Thymus (tissue), 11 donors: ENCODE measurements at regions not wholly inside any gene's neighbourhood (a gene's known extent, or its start where the extent isn't known, plus 50 kb on each side); places are given as distances from the start of the nearest gene placed in this dataset.

Experiments
- DNase-seq, 9 donors: peaks; one replicate each; pipeline ENCODE4 v3.0.0-alpha.2; 2013; ENCODE audit warnings: low spot score in 9 of 9, low read depth in 6 of 9, missing footprints in 1 of 9
- H3K27ac ChIP-seq, 2 donors: one replicate each; pipeline ENCODE4 v1.5.1; 2013; ENCODE audit warnings: control low read depth in 1 of 2, low read depth in 1 of 2, low read length in 1 of 2, mild to moderate bottlenecking in 1 of 2, moderate library complexity in 1 of 2
- H3K27me3 ChIP-seq, 2 donors: one replicate each; pipeline ENCODE4 v1.5.1; 2013; ENCODE audit warnings: low read length in 1 of 2; ENCODE audit not compliant: control insufficient read depth in 2 of 2, insufficient read depth in 1 of 2
- H3K36me3 ChIP-seq, 2 donors: one replicate each; pipeline ENCODE4 v1.5.1; 2013; ENCODE audit warnings: low read length in 1 of 2, mild to moderate bottlenecking in 1 of 2, moderate library complexity in 1 of 2; ENCODE audit not compliant: control insufficient read depth in 2 of 2, insufficient read depth in 2 of 2
- H3K4me1 ChIP-seq, 2 donors: one replicate each; pipeline ENCODE4 v1.5.1; 2013; ENCODE audit warnings: low read length in 2 of 2; ENCODE audit not compliant: control insufficient read depth in 2 of 2, insufficient read depth in 2 of 2
- H3K4me3 ChIP-seq, 2 donors: one replicate each; pipeline ENCODE4 v1.5.1; 2013; ENCODE audit warnings: low read length in 2 of 2, control low read depth in 1 of 2, mild to moderate bottlenecking in 1 of 2
- H3K9me3 ChIP-seq, 2 donors: one replicate each; pipeline ENCODE4 v1.5.1; 2013; ENCODE audit warnings: low read length in 1 of 2, mild to moderate bottlenecking in 1 of 2; ENCODE audit not compliant: control insufficient read depth in 2 of 2, insufficient read depth in 1 of 2
- WGBS: extraction: QIAGEN DNeasy Blood & Tissue Kit; methylation state at CpG from one replicate; pipeline ENCODE4 v1.1.7; 2013; 5-methylcytosine and 5-hydroxymethylcytosine counted together
- donor health status: healthy.

DNA sequence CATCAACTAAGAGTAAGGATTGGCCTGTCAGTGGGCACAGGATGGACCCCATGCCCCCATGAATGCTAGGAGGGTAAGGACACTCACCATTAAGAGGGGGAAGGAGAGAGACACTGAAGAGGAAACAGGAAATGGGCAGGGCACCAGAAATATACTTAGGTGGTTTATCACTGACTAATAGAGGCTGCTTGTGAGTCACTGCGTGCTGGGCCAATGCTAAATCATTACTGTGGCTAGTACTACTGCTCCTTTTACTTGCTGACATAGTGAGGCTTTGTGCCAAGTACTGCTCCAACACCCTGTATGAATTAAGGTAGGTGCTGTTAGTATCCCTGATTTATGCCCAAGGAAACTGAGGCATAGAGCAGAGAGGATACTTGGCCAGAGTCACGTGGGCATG is 130.4 kb upstream of the FRMPD4 start:
- H3K27ac ChIP-seq = no peak overlapping the region
- DNase-seq = no peak
- H3K4me1 ChIP-seq = no peaks in the 10 kb centered on the region
- H3K36me3 ChIP-seq = no peaks in the 10 kb centered on the region
- no peaks in the 10 kb centered on the region for H3K27me3 ChIP-seq
- WGBS = 81% methylated on average over 2 of the region's 2 CpGs
- no peaks in the 10 kb centered on the region for H3K9me3 ChIP-seq
- H3K4me3 ChIP-seq = no peak overlapping the region

- Histone ChIP-seq H3K36me3 (no peaks in the 10 kb centered on the region), H3K27me3 (no peaks in the 10 kb centered on the region), H3K4me3 (no peak overlapping the region), H3K9me3 (no peaks in the 10 kb centered on the region), H3K27ac (no peak overlapping the region), H3K4me1 (no peaks in the 10 kb centered on the region)
- 81% methylated on average over 1 of the region's 1 CpG for WGBS
- no peak for DNase-seq
Measured at GRCh38 chrX:12010436-12010835, 127.8 kb upstream of the FRMPD4 start.

GRCh38 chrX:12011075-12011474 is 127.2 kb upstream of the FRMPD4 start:
- Histone ChIP-seq H3K27me3 (no peaks in the 10 kb centered on the region), H3K36me3 (no peaks in the 10 kb centered on the region), H3K27ac (no peak overlapping the region), H3K9me3 (no peaks in the 10 kb centered on the region), H3K4me3 (no peak overlapping the region), H3K4me1 (no peaks in the 10 kb centered on the region)
- no peak for DNase-seq
- 91% methylated on average over 2 of the region's 2 CpGs for WGBS

GRCh38 chrX:12013211-12013618 is 125.1 kb upstream of the FRMPD4 start:
- Histone ChIP-seq H3K9me3 (no peaks in the 10 kb centered on the region), H3K4me1 (no peaks in the 10 kb centered on the region), H3K36me3 (no peaks in the 10 kb centered on the region), H3K4me3 (no peak overlapping the region), H3K27ac (no peak overlapping the region), H3K27me3 (no peaks in the 10 kb centered on the region)
- 54% methylated on average over 2 of the region's 2 CpGs for WGBS
- no peak for DNase-seq

DNA sequence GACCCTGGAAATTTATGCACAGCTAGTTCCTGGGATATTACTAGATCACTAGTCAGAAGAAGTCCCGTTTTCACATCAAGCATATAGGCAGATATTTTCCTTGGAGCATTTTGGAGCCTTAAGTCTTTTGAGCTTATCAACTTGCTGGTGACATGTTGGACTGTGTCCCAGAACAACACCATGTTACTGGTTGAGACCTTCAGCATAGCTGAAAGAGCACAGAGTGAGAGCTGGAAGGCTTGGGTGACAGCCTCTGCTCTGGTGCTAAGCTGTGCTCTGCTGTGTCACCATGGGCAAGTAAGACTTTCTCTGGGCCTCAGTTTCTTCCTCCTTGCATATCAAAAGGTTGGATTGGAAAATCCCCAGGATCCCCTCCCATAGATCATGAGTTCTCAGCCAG is 116.6 kb upstream of the FRMPD4 start:
- Histone ChIP-seq H3K4me1 (no peaks in the 10 kb centered on the region), H3K36me3 (no peaks in the 10 kb centered on the region), H3K27ac (no peak overlapping the region), H3K4me3 (no peak overlapping the region), H3K27me3 (no peaks in the 10 kb centered on the region), H3K9me3 (no peaks in the 10 kb centered on the region)
- WGBS = 81% methylated on average over 1 of the region's 1 CpG
- DNase-seq = no peak

GRCh38 chrX:12026481-12026880 is 111.8 kb upstream of the FRMPD4 start:
- no peak for DNase-seq
- no peak overlapping the region for H3K4me3 ChIP-seq
- H3K9me3 ChIP-seq = no peaks in the 10 kb centered on the region
- H3K27ac ChIP-seq = no peak overlapping the region
- H3K36me3 ChIP-seq = no peaks in the 10 kb centered on the region
- H3K4me1 ChIP-seq = no peaks in the 10 kb centered on the region
- H3K27me3 ChIP-seq = no peaks in the 10 kb centered on the region
- 83% methylated on average over 2 of the region's 2 CpGs for WGBS

- Histone ChIP-seq H3K27me3 (no peaks in the 10 kb centered on the region), H3K27ac (no peak overlapping the region), H3K4me1 (no peaks in the 10 kb centered on the region), H3K9me3 (no peaks in the 10 kb centered on the region), H3K4me3 (no peak overlapping the region), H3K36me3 (no peaks in the 10 kb centered on the region)
- no peak for DNase-seq
- WGBS = 94% methylated on average over 1 of the region's 1 CpG
Measured at GRCh38 chrX:12032082-12032481, 106.2 kb upstream of the FRMPD4 start.

DNA sequence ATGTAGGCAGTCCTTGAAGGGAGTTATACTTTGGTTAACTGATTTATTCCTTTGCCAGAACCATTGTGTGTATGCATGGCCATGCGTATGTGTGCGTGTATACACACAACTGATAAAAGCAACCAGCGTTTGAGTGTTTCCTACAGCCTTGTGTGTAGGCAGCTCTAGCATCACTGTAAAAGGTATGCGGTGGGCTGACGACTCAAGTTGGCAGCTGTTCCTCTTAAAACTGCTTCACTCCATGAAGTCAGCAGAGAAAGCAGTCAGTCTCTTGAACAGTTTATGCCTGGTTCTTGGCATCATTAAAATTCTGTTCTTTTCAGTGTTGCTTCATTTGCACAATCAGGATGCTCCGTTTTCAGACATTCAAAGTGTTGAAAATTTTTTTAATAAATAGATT is 103.5 kb upstream of the FRMPD4 start:
- no peaks in the 10 kb centered on the region for H3K9me3 ChIP-seq
- 89% methylated on average over 6 of the region's 6 CpGs for WGBS
- no peak for DNase-seq
- H3K27me3 ChIP-seq = no peaks in the 10 kb centered on the region
- H3K4me3 ChIP-seq = no peak overlapping the region
- no peak overlapping the region for H3K27ac ChIP-seq
- no peaks in the 10 kb centered on the region for H3K36me3 ChIP-seq
- no peaks in the 10 kb centered on the region for H3K4me1 ChIP-seq

DNA sequence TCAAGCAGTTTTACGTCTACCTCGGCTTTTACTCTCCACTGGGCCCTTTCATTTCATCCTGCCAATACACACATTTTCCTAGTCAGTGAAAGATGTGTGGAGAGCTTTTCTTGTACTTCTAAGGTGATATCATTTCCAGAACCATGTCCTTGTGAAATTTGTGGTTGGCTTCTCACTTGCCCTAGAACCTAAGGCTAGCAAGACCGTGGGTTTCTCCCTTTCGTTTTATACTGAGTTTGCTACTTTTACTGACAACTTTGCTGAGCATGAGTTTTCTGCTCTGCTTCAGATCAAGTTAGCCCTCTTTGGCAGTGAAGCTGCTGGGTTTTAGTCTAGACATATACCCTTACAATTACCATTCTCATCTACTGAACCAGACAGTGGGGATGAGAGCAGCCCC is 95.7 kb upstream of the FRMPD4 start:
- no peaks in the 10 kb centered on the region for H3K4me1 ChIP-seq
- WGBS = 85% methylated on average over 4 of the region's 4 CpGs
- no peak overlapping the region for H3K27ac ChIP-seq
- H3K9me3 ChIP-seq = no peaks in the 10 kb centered on the region
- DNase-seq = no peak
- no peaks in the 10 kb centered on the region for H3K27me3 ChIP-seq
- H3K36me3 ChIP-seq = no peaks in the 10 kb centered on the region
- no peak overlapping the region for H3K4me3 ChIP-seq

DNA sequence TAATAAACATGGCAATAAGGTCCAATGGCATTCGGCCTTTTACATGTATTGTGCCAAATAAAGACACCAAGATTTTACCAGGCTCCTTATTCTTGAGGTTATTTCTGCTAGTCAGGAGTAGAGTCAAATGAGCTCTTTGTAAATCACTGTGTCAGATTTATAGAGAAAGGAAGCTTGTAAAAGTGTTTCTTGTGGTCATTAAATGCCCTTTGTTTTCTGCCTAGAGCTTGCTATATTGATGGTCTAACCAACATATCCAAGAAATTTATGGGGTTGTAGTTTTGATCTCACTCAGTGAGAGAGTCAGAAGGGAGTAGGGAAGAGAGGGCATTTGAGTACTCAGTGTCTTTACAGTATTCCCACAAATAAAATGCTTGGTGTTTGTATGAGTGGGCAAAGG is 86.2 kb upstream of the FRMPD4 start:
- no peaks in the 10 kb centered on the region for H3K4me1 ChIP-seq
- H3K9me3 ChIP-seq = no peaks in the 10 kb centered on the region
- H3K36me3 ChIP-seq = no peaks in the 10 kb centered on the region
- H3K27me3 ChIP-seq = no peaks in the 10 kb centered on the region
- no peak overlapping the region for H3K4me3 ChIP-seq
- DNase-seq = no peak
- H3K27ac ChIP-seq = no peak overlapping the region
- WGBS = 36% methylated on average over 1 of the region's 1 CpG
